ENCODE measurements at regions not wholly inside any gene's neighbourhood (a gene's known extent, or its start where the extent isn't known, plus 50 kb on each side); places are given as distances from the start of the nearest gene placed in this dataset.

GRCh38 chr1:55673416-55673815 is 458.3 kb upstream of the USP24 start:
- Mint-ChIP-seq H3K4me1 (ENCODE audit: low read depth) (peaks cover 7% of the 10 kb centered on the region), H3K9me3 (no peaks in the 10 kb centered on the region), H3K4me3 (no peak overlapping the region), H3K36me3 (ENCODE audit: low read depth) (peaks cover 5% of the 10 kb centered on the region; the same call in 1 of the 2 replicates), H3K27me3 (ENCODE audit: insufficient read depth) (no peaks in the 10 kb centered on the region), H3K27ac (no peak overlapping the region)
- TF ChIP-seq, protein P1, sequence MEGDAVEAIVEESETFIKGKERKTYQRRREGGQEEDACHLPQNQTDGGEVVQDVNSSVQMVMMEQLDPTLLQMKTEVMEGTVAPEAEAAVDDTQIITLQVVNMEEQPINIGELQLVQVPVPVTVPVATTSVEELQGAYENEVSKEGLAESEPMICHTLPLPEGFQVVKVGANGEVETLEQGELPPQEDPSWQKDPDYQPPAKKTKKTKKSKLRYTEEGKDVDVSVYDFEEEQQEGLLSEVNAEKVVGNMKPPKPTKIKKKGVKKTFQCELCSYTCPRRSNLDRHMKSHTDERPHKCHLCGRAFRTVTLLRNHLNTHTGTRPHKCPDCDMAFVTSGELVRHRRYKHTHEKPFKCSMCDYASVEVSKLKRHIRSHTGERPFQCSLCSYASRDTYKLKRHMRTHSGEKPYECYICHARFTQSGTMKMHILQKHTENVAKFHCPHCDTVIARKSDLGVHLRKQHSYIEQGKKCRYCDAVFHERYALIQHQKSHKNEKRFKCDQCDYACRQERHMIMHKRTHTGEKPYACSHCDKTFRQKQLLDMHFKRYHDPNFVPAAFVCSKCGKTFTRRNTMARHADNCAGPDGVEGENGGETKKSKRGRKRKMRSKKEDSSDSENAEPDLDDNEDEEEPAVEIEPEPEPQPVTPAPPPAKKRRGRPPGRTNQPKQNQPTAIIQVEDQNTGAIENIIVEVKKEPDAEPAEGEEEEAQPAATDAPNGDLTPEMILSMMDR (IDR thresholded peaks at IDR 0.05), result no peak
- DNase-seq, result no peak

GRCh38 chr1:55670331-55671082 is 455.3 kb upstream of the USP24 start:
- TF ChIP-seq, protein P1 (IDR thresholded peaks at IDR 0.05), result no peak
- no peak for DNase-seq
- Mint-ChIP-seq H3K27me3 (ENCODE audit: insufficient read depth) (no peaks in the 10 kb centered on the region), H3K36me3 (ENCODE audit: low read depth) (no peaks in the 10 kb centered on the region), H3K27ac (no peak overlapping the region), H3K9me3 (no peaks in the 10 kb centered on the region), H3K4me3 (no peak overlapping the region), H3K4me1 (ENCODE audit: low read depth) (peaks cover 6% of the 10 kb centered on the region; the same call in 1 of the 2 replicates)

DNA sequence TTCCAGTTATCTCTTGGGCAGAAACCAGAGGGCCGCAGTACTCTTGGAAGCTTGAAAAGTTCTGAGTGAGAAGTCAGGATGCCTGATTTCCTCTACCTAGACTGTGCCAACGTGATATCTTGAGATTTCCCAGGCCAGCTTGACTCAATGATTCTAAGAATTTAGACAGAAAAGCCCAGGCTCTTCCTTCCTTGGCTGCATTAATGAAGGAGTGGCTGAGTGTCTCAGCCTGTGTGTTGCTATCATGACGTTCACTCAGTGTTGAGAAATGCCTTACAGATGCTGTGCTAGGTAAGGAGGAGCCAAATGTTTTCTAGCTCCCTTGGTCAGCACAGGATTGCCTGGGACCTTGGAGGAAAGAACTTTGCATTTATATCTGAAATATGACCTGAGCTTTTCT is 454.1 kb upstream of the USP24 start:
- no peak overlapping the region for H3K27ac Mint-ChIP-seq

DNA sequence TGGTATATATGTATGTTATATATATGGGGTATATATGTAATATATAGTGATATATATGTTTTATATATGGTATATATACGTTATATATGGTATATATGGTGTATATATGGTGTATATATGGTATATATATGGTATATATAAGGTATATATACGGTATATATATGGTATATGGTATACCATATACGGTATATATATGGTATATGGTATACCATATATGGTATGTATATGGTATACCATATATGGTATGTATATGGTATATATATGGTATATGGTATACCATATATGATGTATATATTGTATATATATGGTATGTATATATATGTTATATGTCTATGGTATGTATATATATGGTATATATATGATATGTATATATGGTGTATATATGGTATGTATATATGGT is 447.7 kb upstream of the USP24 start:
- Mint-ChIP-seq H3K36me3 (ENCODE audit: low read depth) (no peaks in the 10 kb centered on the region), H3K9me3 (no peaks in the 10 kb centered on the region), H3K4me1 (ENCODE audit: low read depth) (no peaks in the 10 kb centered on the region), H3K27ac (no peak overlapping the region), H3K27me3 (ENCODE audit: insufficient read depth) (no peaks in the 10 kb centered on the region), H3K4me3 (no peak overlapping the region)
- TF ChIP-seq, protein P1 (IDR thresholded peaks at IDR 0.05), result no peak
- no peak for DNase-seq

More for the DNA sequence above, 454.1 kb upstream of the USP24 start:
- H3K36me3 Mint-ChIP-seq (ENCODE audit: low read depth), result no peaks in the 10 kb centered on the region
- no peak for DNase-seq
- no peaks in the 10 kb centered on the region for H3K27me3 Mint-ChIP-seq (ENCODE audit: insufficient read depth)
- H3K4me1 Mint-ChIP-seq (ENCODE audit: low read depth), result peaks cover 6% of the 10 kb centered on the region; the same call in 1 of the 2 replicates
- no peaks in the 10 kb centered on the region for H3K9me3 Mint-ChIP-seq
- TF ChIP-seq, protein P1 (IDR thresholded peaks at IDR 0.05), result no peak
- H3K4me3 Mint-ChIP-seq, result no peak overlapping the region

- no peaks in the 10 kb centered on the region for H3K9me3 Mint-ChIP-seq
These were observed 443.8 kb upstream of the USP24 start for GRCh38 chr1:55658917-55659316.

More at GRCh38 chr1:55658917-55659316, 443.8 kb upstream of the USP24 start:
- Mint-ChIP-seq H3K4me3 (no peak overlapping the region), H3K27ac (no peak overlapping the region), H3K27me3 (ENCODE audit: insufficient read depth) (no peaks in the 10 kb centered on the region), H3K4me1 (ENCODE audit: low read depth) (no peaks in the 10 kb centered on the region), H3K36me3 (ENCODE audit: low read depth) (no peaks in the 10 kb centered on the region)
- no peak for DNase-seq
- TF ChIP-seq, protein P1 (IDR thresholded peaks at IDR 0.05), result no peak
